Prostate gland (tissue), 2 donors: ENCODE measurements at regions not wholly inside any gene's neighbourhood (a gene's known extent, or its start where the extent isn't known, plus 50 kb on each side); places are given as distances from the start of the nearest gene placed in this dataset.

ENCODE experiments used
- POLR2AphosphoS5 ChIP-seq: sonication (generic); formaldehyde crosslinking; IDR thresholded peaks from one replicate; pipeline ENCODE4 v1.6.1; 2017; ENCODE audit warnings: antibody characterized with exemption
- TF ChIP-seq, protein P1 (sequence below), 4 experiments: fragments of 200-600 bp in 2 of 4; fragments of 450-650 bp in 2 of 4; sonication (generic) in 2 of 4; IDR thresholded peaks; 1 replicate in 3 of 4; 2 replicates in 1 of 4; pipeline ENCODE4 v1.5.1; 2016 to 2019; ENCODE audit warnings: antibody characterized with exemption in 4 of 4, mild to moderate bottlenecking in 2 of 4, moderate library complexity in 2 of 4

- TF ChIP-seq, protein P1, sequence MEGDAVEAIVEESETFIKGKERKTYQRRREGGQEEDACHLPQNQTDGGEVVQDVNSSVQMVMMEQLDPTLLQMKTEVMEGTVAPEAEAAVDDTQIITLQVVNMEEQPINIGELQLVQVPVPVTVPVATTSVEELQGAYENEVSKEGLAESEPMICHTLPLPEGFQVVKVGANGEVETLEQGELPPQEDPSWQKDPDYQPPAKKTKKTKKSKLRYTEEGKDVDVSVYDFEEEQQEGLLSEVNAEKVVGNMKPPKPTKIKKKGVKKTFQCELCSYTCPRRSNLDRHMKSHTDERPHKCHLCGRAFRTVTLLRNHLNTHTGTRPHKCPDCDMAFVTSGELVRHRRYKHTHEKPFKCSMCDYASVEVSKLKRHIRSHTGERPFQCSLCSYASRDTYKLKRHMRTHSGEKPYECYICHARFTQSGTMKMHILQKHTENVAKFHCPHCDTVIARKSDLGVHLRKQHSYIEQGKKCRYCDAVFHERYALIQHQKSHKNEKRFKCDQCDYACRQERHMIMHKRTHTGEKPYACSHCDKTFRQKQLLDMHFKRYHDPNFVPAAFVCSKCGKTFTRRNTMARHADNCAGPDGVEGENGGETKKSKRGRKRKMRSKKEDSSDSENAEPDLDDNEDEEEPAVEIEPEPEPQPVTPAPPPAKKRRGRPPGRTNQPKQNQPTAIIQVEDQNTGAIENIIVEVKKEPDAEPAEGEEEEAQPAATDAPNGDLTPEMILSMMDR (IDR thresholded peaks at IDR 0.05): no peak
- TF ChIP-seq POLR2AphosphoS5: no peak
Observed at GRCh38 chr3:40615110-40615915, 90.6 kb downstream of the ZNF621 start.
